ENCODE measurements at regions not wholly inside any gene's neighbourhood (a gene's known extent, or its start where the extent isn't known, plus 50 kb on each side); places are given as distances from the start of the nearest gene placed in this dataset.

GRCh38 chr2:19677825-19678518 lies 223.8 kb downstream of the TTC32 start:
- intact Hi-C loops (cut with DNase I): no loop called here
- WGBS, 4 donors: 46 to 53% (median 51%) methylated on average over 10 to 17 of the region's 17 CpGs

GRCh38 chr2:19677215-19677777 lies 224.5 kb downstream of the TTC32 start:
- Histone ChIP-seq H3K4me1 (replicated peaks in 1 of 2) (no peaks in the 10 kb centered on the region), H3K27ac (no peak overlapping the region), H3K36me3 (replicated peaks in 1 of 2) (no peaks in the 10 kb centered on the region), H3K4me3 (no peak overlapping the region), H3K9me3 (replicated peaks in 1 of 3) (no peaks in the 10 kb centered on the region), H3K27me3 (no peaks in the 10 kb centered on the region)
- intact Hi-C loops (cut with DNase I): no loop called here
- 83 to 93% (median 88%) methylated on average over 5 of the region's 5 CpGs for WGBS, 4 donors
- no peak for TF ChIP-seq POLR2A (IDR thresholded peaks at IDR 0.05)
- TF ChIP-seq CTCF (IDR thresholded peaks at IDR 0.05): no peak
- DNase-seq: no peak

More at GRCh38 chr2:19677825-19678518, 223.8 kb downstream of the TTC32 start:
- Histone ChIP-seq H3K9me3 (replicated peaks in 1 of 3) (no peaks in the 10 kb centered on the region), H3K4me3 (no peak overlapping the region), H3K36me3 (replicated peaks in 1 of 2) (no peaks in the 10 kb centered on the region), H3K27me3 (no peaks in the 10 kb centered on the region), H3K4me1 (replicated peaks in 1 of 2) (no peaks in the 10 kb centered on the region), H3K27ac (no peak overlapping the region)
- TF ChIP-seq POLR2A (IDR thresholded peaks at IDR 0.05) (no peak), CTCF (IDR thresholded peaks at IDR 0.05) (no peak)
- DNase-seq: peak; percentile 40 to 83 (median 68)

- WGBS, 4 donors: 70 to 87% (median 80%) methylated on average over 6 of the region's 6 CpGs
- Histone ChIP-seq H3K4me1 (replicated peaks in 1 of 2) (no peaks in the 10 kb centered on the region), H3K4me3 (no peak overlapping the region), H3K27ac (no peak overlapping the region), H3K27me3 (no peaks in the 10 kb centered on the region), H3K36me3 (replicated peaks in 1 of 2) (no peaks in the 10 kb centered on the region), H3K9me3 (replicated peaks in 1 of 3) (no peaks in the 10 kb centered on the region)
- intact Hi-C loops (cut with DNase I): no loop called here
- no peak for TF ChIP-seq POLR2A (IDR thresholded peaks at IDR 0.05)
- no peak for TF ChIP-seq CTCF (IDR thresholded peaks at IDR 0.05)
- no peak for DNase-seq
These were observed 225.0 kb downstream of the TTC32 start for GRCh38 chr2:19676770-19677169.

GRCh38 chr2:19675856-19676460 lies 225.8 kb downstream of the TTC32 start:
- intact Hi-C loops (cut with DNase I): no loop called here
- 79 to 88% (median 84%) methylated on average over 8 to 13 of the region's 13 CpGs for WGBS, 4 donors
- no peaks in the 10 kb centered on the region for H3K4me1 ChIP-seq (replicated peaks in 1 of 2)
- H3K9me3 ChIP-seq (replicated peaks in 1 of 3): no peaks in the 10 kb centered on the region
- TF ChIP-seq CTCF (IDR thresholded peaks at IDR 0.05) (no peak), POLR2A (IDR thresholded peaks at IDR 0.05) (no peak)
- H3K36me3 ChIP-seq (replicated peaks in 1 of 2): no peaks in the 10 kb centered on the region
- H3K27ac ChIP-seq: no peak overlapping the region
- H3K4me3 ChIP-seq: no peak overlapping the region
- no peak for DNase-seq
- no peaks in the 10 kb centered on the region for H3K27me3 ChIP-seq

Measured in adrenal gland (tissue), 9 donors.